ENCODE measurements at regions not wholly inside any gene's neighbourhood (a gene's known extent, or its start where the extent isn't known, plus 50 kb on each side); places are given as distances from the start of the nearest gene placed in this dataset.

DNA sequence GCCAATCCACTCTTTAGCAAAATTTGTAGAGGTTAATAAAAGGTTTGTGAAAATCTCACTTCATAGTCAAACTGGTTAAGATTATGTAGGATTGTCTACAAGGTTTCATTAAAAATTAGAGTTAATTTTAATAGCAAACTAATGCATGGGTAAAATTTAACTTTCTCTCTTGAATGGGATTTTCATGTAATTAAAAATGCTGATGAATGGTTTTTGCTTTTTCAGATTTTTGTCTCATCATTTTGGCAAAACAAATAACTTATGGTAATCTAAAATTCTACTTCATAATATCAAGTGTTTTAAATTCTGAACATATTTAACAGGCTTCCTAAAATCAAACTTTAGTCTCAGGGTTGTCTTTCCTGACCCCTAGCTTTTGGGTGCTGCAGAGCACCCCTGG, 113.8 kb upstream of the FAM174A start:
- Histone ChIP-seq H3K9ac (ENCODE audit: low read length) (no peak overlapping the region), H3K79me2 (ENCODE audit: low read length) (no peaks in the 10 kb centered on the region), H3K4me1 (ENCODE audit: low read length) (no peaks in the 10 kb centered on the region), H3K36me3 (replicated peaks; ENCODE audit: insufficient read depth, low read length) (no peaks in the 10 kb centered on the region), H4K20me1 (ENCODE audit: insufficient read depth, low read length) (no peaks in the 10 kb centered on the region), H3K9me3 (replicated peaks; ENCODE audit: insufficient read depth, low read length) (no peaks in the 10 kb centered on the region), H3K27me3 (replicated peaks; ENCODE audit: insufficient read depth, low read length) (no peaks in the 10 kb centered on the region), H3K4me2 (ENCODE audit: low read depth, low read length) (no peak overlapping the region), H3F3A (ENCODE audit: insufficient read depth, low read length) (no peaks in the 10 kb centered on the region), H3K4me3 (ENCODE audit: low read length) (no peak overlapping the region), H3K27ac (ENCODE audit: low read length) (no peak overlapping the region), H3K9me2 (replicated peaks; ENCODE audit: insufficient read depth, low read length) (no peaks in the 10 kb centered on the region), H2AFZ (ENCODE audit: low read length) (no peak overlapping the region)
- TF ChIP-seq EZH2 (optimal IDR thresholded peaks at IDR 0.05; ENCODE audit: low read depth, low read length) (no peak), EZH2phosphoT487 (IDR thresholded peaks at IDR 0.05; ENCODE audit: low read length) (no peak)
- TF ChIP-seq, protein P1, sequence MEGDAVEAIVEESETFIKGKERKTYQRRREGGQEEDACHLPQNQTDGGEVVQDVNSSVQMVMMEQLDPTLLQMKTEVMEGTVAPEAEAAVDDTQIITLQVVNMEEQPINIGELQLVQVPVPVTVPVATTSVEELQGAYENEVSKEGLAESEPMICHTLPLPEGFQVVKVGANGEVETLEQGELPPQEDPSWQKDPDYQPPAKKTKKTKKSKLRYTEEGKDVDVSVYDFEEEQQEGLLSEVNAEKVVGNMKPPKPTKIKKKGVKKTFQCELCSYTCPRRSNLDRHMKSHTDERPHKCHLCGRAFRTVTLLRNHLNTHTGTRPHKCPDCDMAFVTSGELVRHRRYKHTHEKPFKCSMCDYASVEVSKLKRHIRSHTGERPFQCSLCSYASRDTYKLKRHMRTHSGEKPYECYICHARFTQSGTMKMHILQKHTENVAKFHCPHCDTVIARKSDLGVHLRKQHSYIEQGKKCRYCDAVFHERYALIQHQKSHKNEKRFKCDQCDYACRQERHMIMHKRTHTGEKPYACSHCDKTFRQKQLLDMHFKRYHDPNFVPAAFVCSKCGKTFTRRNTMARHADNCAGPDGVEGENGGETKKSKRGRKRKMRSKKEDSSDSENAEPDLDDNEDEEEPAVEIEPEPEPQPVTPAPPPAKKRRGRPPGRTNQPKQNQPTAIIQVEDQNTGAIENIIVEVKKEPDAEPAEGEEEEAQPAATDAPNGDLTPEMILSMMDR (IDR thresholded peaks at IDR 0.05; ENCODE audit: low read length): no peak
- DNase-seq: no peak

DNA sequence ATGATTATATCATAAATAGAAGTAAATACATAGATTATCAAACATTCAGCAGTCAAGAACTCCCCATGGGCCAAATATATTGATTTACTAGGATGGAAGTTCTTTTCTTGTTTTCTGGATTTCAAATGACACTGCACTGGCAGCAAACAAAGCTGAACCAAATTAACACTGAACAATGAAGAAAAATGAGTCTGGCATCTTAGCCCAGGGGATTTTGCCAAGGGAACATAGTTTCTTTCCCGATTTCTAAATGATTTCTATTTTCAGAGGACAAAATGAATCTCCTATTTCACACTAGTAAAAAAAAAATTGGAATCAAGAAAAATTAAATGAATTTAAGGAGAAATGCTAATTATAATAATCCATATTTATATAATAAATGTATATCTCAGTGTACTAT, 116.9 kb upstream of the FAM174A start:
- H3K4me2 ChIP-seq (ENCODE audit: low read depth, low read length): no peak overlapping the region
- TF ChIP-seq EZH2phosphoT487 (IDR thresholded peaks at IDR 0.05; ENCODE audit: low read length): no peak
- TF ChIP-seq EZH2 (optimal IDR thresholded peaks at IDR 0.05; ENCODE audit: low read depth, low read length): no peak
- TF ChIP-seq, protein P1 (IDR thresholded peaks at IDR 0.05; ENCODE audit: low read length): no peak
- H3K79me2 ChIP-seq (ENCODE audit: low read length): no peaks in the 10 kb centered on the region
- no peak overlapping the region for H3K4me3 ChIP-seq (ENCODE audit: low read length)
- H3K27me3 ChIP-seq (replicated peaks; ENCODE audit: insufficient read depth, low read length): no peaks in the 10 kb centered on the region
- H3F3A ChIP-seq (ENCODE audit: insufficient read depth, low read length): no peaks in the 10 kb centered on the region
- no peaks in the 10 kb centered on the region for H3K9me3 ChIP-seq (replicated peaks; ENCODE audit: insufficient read depth, low read length)
- H3K27ac ChIP-seq (ENCODE audit: low read length): no peak overlapping the region
- H2AFZ ChIP-seq (ENCODE audit: low read length): no peak overlapping the region
- no peaks in the 10 kb centered on the region for H4K20me1 ChIP-seq (ENCODE audit: insufficient read depth, low read length)
- no peaks in the 10 kb centered on the region for H3K4me1 ChIP-seq (ENCODE audit: low read length)
- no peak for DNase-seq
- no peaks in the 10 kb centered on the region for H3K36me3 ChIP-seq (replicated peaks; ENCODE audit: insufficient read depth, low read length)
- no peaks in the 10 kb centered on the region for H3K9me2 ChIP-seq (replicated peaks; ENCODE audit: insufficient read depth, low read length)
- no peak overlapping the region for H3K9ac ChIP-seq (ENCODE audit: low read length)

DNA sequence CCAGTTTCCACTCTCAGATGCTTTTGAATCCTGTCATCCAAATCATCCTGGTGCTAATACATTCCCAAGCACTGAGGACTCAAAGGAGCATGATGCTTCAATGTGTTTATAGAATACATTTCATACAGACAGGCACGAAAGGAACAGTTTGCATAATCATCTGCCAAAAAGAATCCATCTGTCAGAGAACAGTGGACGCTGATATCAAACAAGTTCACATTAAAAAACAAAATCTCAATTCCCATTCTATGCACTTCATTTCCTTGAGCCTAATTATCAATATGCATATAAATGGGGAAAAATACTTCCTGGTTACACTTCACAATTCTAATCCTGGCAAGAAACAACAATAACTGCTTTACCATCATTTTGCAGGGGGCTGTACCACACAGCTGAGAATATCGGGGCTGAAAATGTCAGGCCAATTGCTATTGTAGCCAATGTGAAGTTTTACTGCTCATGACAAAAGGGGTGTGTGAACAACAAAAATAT, 125.5 kb upstream of the FAM174A start:
- H3F3A ChIP-seq (ENCODE audit: insufficient read depth, low read length): no peaks in the 10 kb centered on the region
- H3K27ac ChIP-seq (ENCODE audit: low read length): no peak overlapping the region
- H3K27me3 ChIP-seq (replicated peaks; ENCODE audit: insufficient read depth, low read length): no peaks in the 10 kb centered on the region
- no peaks in the 10 kb centered on the region for H3K9me2 ChIP-seq (replicated peaks; ENCODE audit: insufficient read depth, low read length)
- H3K9ac ChIP-seq (ENCODE audit: low read length): no peak overlapping the region
- H3K9me3 ChIP-seq (replicated peaks; ENCODE audit: insufficient read depth, low read length): no peaks in the 10 kb centered on the region
- H3K36me3 ChIP-seq (replicated peaks; ENCODE audit: insufficient read depth, low read length): no peaks in the 10 kb centered on the region
- no peak for TF ChIP-seq EZH2phosphoT487 (IDR thresholded peaks at IDR 0.05; ENCODE audit: low read length)
- TF ChIP-seq, protein P1 (IDR thresholded peaks at IDR 0.05; ENCODE audit: low read length): no peak
- no peak for TF ChIP-seq EZH2 (optimal IDR thresholded peaks at IDR 0.05; ENCODE audit: low read depth, low read length)
- no peaks in the 10 kb centered on the region for H3K79me2 ChIP-seq (ENCODE audit: low read length)
- H3K4me1 ChIP-seq (ENCODE audit: low read length): no peaks in the 10 kb centered on the region
- H2AFZ ChIP-seq (ENCODE audit: low read length): no peak overlapping the region
- no peak for DNase-seq
- H4K20me1 ChIP-seq (ENCODE audit: insufficient read depth, low read length): no peaks in the 10 kb centered on the region; the same call in 1 of the 2 replicates
- H3K4me2 ChIP-seq (ENCODE audit: low read depth, low read length): no peak overlapping the region
- no peak overlapping the region for H3K4me3 ChIP-seq (ENCODE audit: low read length)

All from MM.1S (cell line).